Upper lobe of left lung (tissue), 6 donors: ENCODE measurements at regions not wholly inside any gene's neighbourhood (a gene's known extent, or its start where the extent isn't known, plus 50 kb on each side); places are given as distances from the start of the nearest gene placed in this dataset.
"Not testable (repeated sequence)": the region's sequence is repeated elsewhere in the genome, so short reads cannot be mapped to it uniquely, and the experiment has no call there.

Source experiments
- ATAC-seq, 2 donors: fragments of 200-7000 bp; cut with Tn5 transposase; one replicate each; pipeline ENCODE4 v1.9.1; 2022; ENCODE audit warnings: mild to moderate bottlenecking in 2 of 2, moderate library complexity in 2 of 2; ENCODE audit not compliant: low FRiP score in 2 of 2
- DNase-seq, 2 donors: peaks; one replicate each; pipeline ENCODE4 v3.0.0-alpha.2; 2019 to 2020
- H3K27ac ChIP-seq, 4 donors: fragments of 200-600 bp; sonication (generic); one replicate each; pipeline ENCODE4 v1.5.1; 2016 to 2019
- H3K27me3 ChIP-seq, 4 donors: fragments of 200-600 bp; sonication (generic); one replicate each; pipeline ENCODE4 v1.5.1; 2017 to 2019
- H3K36me3 ChIP-seq, 4 donors: fragments of 200-600 bp; sonication (generic); one replicate each; pipeline ENCODE4 v1.5.1; 2016 to 2019
- H3K4me1 ChIP-seq, 4 donors: fragments of 200-600 bp; sonication (generic); one replicate each; pipeline ENCODE4 v1.5.1; 2018 to 2019
- H3K4me3 ChIP-seq, 4 donors: fragments of 200-600 bp; sonication (generic); one replicate each; pipeline ENCODE4 v1.5.1; 2017 to 2019; ENCODE audit warnings: mild to moderate bottlenecking in 2 of 4, moderate library complexity in 1 of 4
- H3K9me3 ChIP-seq, 4 donors: fragments of 200-600 bp; sonication (generic); one replicate each; pipeline ENCODE4 v1.5.1; 2018 to 2019
- EP300 ChIP-seq, 4 donors: sonication (generic); formaldehyde crosslinking; IDR thresholded peaks; one replicate each; pipeline ENCODE4 v1.5.1; 2017; ENCODE audit warnings: antibody characterized with exemption in 4 of 4, control low read depth in 2 of 4
- POLR2A ChIP-seq, 4 donors: fragments of 450-650 bp; IDR thresholded peaks; one replicate each; pipeline ENCODE4 v1.5.1; 2016 to 2017; ENCODE audit warnings: antibody characterized with exemption in 4 of 4, mild to moderate bottlenecking in 2 of 4
- POLR2AphosphoS5 ChIP-seq, 2 donors: sonication (generic); formaldehyde crosslinking; IDR thresholded peaks; one replicate each; pipeline ENCODE4 v1.5.1; 2017; ENCODE audit warnings: antibody characterized with exemption in 2 of 2
- WGBS, 2 donors: methylation state at CpG; one replicate each; pipeline ENCODE4 v1.1.5; 2017 to 2018; 5-methylcytosine and 5-hydroxymethylcytosine counted together
- TF ChIP-seq, protein P1 (sequence below), 6 experiments: fragments of 450-650 bp in 4 of 6; fragments of 200-600 bp in 2 of 6; sonication (generic) in 2 of 6; IDR thresholded peaks; one replicate each; pipeline ENCODE4 v1.5.1; 2016 to 2019; ENCODE audit warnings: antibody characterized with exemption in 6 of 6
- donor health status: DM: no; HTN: no; CAD: no; lungs with moderate emphysema.
- donor health status: DM: no; HTN: yes; CAD: no; lungs with severe emphysema.

DNA sequence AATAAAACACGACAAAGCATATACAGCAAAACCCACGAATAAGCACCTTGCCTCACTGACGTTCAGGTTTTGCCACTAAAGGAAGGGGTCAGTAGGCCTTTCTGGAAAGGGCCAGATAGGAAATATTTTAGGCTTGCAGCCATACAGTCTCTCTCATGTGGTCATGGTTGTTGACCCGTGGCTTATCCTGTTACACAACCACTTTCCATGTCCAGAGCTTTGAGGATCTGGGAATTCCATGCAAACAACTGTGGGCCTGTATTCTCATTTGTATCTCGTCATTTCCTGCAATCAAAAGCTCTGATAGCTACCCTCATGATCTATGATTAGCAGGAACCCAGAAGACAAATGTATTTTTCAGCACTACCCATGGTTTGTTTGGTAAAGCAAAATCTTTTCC lies 108.3 kb downstream of the DRD1 start:
- ATAC-seq (no peak), DNase-seq (no peak)
- H3K4me3 ChIP-seq: no peak overlapping the region

DNA sequence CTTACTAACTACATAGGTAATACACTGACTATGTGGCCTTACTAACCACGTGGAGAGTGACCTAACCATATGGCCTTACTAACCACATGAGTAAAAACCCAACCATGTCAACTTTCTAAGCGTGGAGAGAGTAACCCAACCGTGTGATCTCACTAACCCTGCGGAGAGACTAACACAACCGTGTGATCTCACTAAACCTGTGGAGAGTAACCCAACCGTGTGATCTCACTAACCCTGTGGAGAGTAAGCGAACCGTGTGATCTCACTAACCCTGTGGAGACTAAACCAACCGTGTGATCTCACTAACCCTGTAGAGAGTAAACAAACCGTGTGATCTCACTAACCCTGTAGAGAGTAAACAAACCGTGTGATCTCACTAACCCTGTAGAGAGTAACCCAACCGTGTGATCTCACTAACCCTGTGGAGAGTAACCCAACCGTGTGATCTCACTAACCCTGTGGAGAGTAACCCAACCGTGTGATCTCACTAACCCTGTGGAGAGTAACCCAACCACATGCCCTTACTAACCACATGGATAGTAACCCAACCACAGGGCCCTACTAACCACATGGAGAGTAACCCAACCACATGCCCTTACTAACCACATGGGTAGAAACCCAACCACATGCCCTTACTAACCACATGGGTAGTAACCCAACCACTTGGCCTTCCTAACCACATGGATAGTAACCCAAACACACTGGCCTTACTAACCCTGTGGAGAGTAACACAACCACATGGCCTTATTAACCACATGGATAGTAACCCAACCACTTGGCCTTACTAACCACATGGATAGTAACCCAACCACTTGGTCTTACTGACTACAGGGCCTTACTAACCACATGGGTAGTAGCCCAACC lies 112.6 kb downstream of the DRD1 start:
- 67 to 68% methylated on average over 14 of the region's 14 CpGs for WGBS, 2 donors
- ATAC-seq, H3K36me3 ChIP-seq, H3K27me3 ChIP-seq, H3K27ac ChIP-seq, DNase-seq, H3K4me1 ChIP-seq, H3K9me3 ChIP-seq, H3K4me3 ChIP-seq: not testable (repeated sequence)

More for the DNA sequence above, 108.3 kb downstream of the DRD1 start:
- Histone ChIP-seq H3K27ac (no peak overlapping the region), H3K4me1 (no peaks in the 10 kb centered on the region), H3K36me3 (no peaks in the 10 kb centered on the region), H3K9me3 (no peaks in the 10 kb centered on the region), H3K27me3 (no peaks in the 10 kb centered on the region)
- no peak for TF ChIP-seq POLR2A (IDR thresholded peaks at IDR 0.05)
- TF ChIP-seq, protein P1, sequence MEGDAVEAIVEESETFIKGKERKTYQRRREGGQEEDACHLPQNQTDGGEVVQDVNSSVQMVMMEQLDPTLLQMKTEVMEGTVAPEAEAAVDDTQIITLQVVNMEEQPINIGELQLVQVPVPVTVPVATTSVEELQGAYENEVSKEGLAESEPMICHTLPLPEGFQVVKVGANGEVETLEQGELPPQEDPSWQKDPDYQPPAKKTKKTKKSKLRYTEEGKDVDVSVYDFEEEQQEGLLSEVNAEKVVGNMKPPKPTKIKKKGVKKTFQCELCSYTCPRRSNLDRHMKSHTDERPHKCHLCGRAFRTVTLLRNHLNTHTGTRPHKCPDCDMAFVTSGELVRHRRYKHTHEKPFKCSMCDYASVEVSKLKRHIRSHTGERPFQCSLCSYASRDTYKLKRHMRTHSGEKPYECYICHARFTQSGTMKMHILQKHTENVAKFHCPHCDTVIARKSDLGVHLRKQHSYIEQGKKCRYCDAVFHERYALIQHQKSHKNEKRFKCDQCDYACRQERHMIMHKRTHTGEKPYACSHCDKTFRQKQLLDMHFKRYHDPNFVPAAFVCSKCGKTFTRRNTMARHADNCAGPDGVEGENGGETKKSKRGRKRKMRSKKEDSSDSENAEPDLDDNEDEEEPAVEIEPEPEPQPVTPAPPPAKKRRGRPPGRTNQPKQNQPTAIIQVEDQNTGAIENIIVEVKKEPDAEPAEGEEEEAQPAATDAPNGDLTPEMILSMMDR (IDR thresholded peaks at IDR 0.05): no peak
- no peak for TF ChIP-seq POLR2AphosphoS5 (IDR thresholded peaks at IDR 0.05)
- no peak for TF ChIP-seq EP300 (IDR thresholded peaks at IDR 0.05)
- 53 to 56% methylated on average over 5 of the region's 5 CpGs for WGBS, 2 donors

DNA sequence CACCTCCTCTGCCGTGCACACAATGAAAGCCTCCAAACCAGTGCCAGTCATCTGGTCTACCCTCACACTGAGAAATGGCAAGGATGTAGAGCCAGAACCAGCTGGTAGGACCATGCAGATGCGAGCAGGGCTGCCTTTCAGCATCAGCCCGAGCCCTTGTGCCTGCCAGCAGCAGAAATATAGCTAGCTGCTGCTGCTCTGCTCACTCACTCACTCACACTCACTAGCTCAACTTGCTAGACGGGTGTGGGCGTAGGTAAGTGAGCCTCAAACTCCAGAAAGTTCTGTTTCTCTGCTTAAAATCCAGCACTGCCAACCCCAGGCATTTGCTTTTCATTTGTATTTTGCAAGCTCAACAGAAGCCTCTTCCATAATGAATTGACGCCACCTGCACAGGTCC lies 114.0 kb downstream of the DRD1 start:
- DNase-seq (no peak), ATAC-seq (no peak)
- Histone ChIP-seq H3K27ac (no peak overlapping the region), H3K36me3 (no peaks in the 10 kb centered on the region), H3K9me3 (no peaks in the 10 kb centered on the region), H3K27me3 (no peaks in the 10 kb centered on the region), H3K4me3 (no peak overlapping the region), H3K4me1 (no peaks in the 10 kb centered on the region)
- TF ChIP-seq POLR2A (IDR thresholded peaks at IDR 0.05) (no peak), POLR2AphosphoS5 (IDR thresholded peaks at IDR 0.05) (no peak), EP300 (IDR thresholded peaks at IDR 0.05) (no peak)
- TF ChIP-seq, protein P1 (IDR thresholded peaks at IDR 0.05): no peak
- 82 to 83% methylated on average over 5 to 6 of the region's 6 CpGs for WGBS, 2 donors

DNA sequence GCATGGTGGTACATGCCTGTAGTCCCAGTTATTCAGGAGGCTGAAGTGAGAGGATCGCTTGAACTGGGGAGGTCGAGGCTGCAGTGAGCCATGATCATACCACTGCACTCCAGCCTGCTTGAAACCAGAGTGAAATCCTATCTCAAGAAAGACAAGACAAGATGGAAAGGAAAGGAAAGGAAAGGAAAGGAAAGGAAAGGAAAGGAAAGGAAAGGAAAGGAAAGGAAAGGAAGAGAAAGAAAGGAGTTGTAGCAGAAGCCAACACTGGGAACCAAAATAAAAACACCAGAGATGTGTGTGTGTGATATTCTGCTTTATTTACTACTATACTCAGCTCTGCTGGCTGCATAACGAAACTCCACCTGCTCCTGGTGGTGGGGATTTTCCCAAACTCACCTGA lies 115.3 kb downstream of the DRD1 start:
- 58 to 73% methylated on average over 3 of the region's 3 CpGs for WGBS, 2 donors
- DNase-seq (no peak), ATAC-seq (no peak)

DNA sequence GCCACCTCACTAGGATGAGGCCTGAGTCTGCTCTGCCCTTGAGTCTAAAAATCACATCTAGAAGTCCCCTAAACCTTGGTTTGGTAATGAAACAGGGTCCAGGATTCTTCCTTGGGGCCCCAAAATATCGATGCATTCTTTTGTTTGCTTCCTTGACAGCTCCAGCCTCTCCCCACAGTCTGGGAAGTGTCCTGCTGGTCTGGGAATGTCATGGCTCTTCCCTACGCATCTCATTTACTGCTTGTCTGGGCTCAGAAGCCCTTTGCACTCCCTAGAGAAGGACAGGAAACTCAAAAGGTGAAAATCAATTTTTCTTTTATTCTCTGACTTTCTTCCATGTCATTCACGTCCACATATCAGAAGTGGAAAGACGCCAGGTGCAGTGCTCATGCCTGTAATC lies 115.8 kb downstream of the DRD1 start:
- Histone ChIP-seq H3K27ac (no peak overlapping the region), H3K27me3 (no peaks in the 10 kb centered on the region), H3K4me1 (no peaks in the 10 kb centered on the region), H3K9me3 (no peaks in the 10 kb centered on the region), H3K36me3 (no peaks in the 10 kb centered on the region), H3K4me3 (no peak overlapping the region)
- no peak for ATAC-seq
- DNase-seq: no peak
- 65 to 69% methylated on average over 4 of the region's 4 CpGs for WGBS, 2 donors
- TF ChIP-seq POLR2A (IDR thresholded peaks at IDR 0.05) (no peak), EP300 (IDR thresholded peaks at IDR 0.05) (no peak), POLR2AphosphoS5 (IDR thresholded peaks at IDR 0.05) (no peak)
- TF ChIP-seq, protein P1 (IDR thresholded peaks at IDR 0.05): no peak

More for the DNA sequence above, 115.3 kb downstream of the DRD1 start:
- TF ChIP-seq POLR2A (IDR thresholded peaks at IDR 0.05) (no peak), POLR2AphosphoS5 (IDR thresholded peaks at IDR 0.05) (no peak), EP300 (IDR thresholded peaks at IDR 0.05) (no peak)
- TF ChIP-seq, protein P1 (IDR thresholded peaks at IDR 0.05): no peak
- no peaks in the 10 kb centered on the region for H3K36me3 ChIP-seq
- no peaks in the 10 kb centered on the region for H3K9me3 ChIP-seq
- no peak overlapping the region for H3K27ac ChIP-seq
- H3K4me3 ChIP-seq: no peak overlapping the region
- H3K27me3 ChIP-seq: no peaks in the 10 kb centered on the region
- no peaks in the 10 kb centered on the region for H3K4me1 ChIP-seq
